GM12878 (cell line): ENCODE measurements at regions not wholly inside any gene's neighbourhood (a gene's known extent, or its start where the extent isn't known, plus 50 kb on each side); places are given as distances from the start of the nearest gene placed in this dataset.

Experiments
- ATAC-seq: fragments of 200-7000 bp; cut with Tn5 transposase; 3 replicates; pipeline ENCODE4 v1.9.1; 2020; ENCODE audit warnings: mild to moderate bottlenecking, moderate library complexity
- BruUV-seq: library from RNA; stranded (reverse); fragments of 400-500 nt; replicated peaks from 2 replicates; lab custom pipeline; 2021; lab: Mats Ljungman, UMichigan
- CTCF ChIA-PET: fragments of 300-600 bp; sonication (Branson Sonifier 250); formaldehyde crosslinking; extraction: SDS; loops from one replicate; lab custom pipeline; 2021; ENCODE audit warnings: inconsistent platforms; lab: Yijun Ruan, JAX
- POLR2A ChIA-PET: fragments of 350-600 bp; formaldehyde crosslinking; extraction: SDS; loops from one replicate; lab custom pipeline; 2021; ENCODE audit warnings: inconsistent platforms; lab: Charles Lee
- RAD21 ChIA-PET: fragments of 300-600 bp; sonication (Branson Sonifier 250); formaldehyde crosslinking; loops from one replicate; lab custom pipeline; 2023; ENCODE audit warnings: antibody characterized with exemption; ENCODE audit not compliant: unreplicated experiment; lab: Charles Lee
- SMC1A ChIA-PET: fragments of 300-600 bp; sonication (Branson Sonifier 250); formaldehyde crosslinking; loops from one replicate; lab custom pipeline; 2023; ENCODE audit not compliant: unreplicated experiment, uncharacterized antibody; lab: Charles Lee
- DNase-seq: peaks from one replicate; pipeline ENCODE4 v3.0.0-alpha.2; 2011; ENCODE audit warnings: low read depth, low spot score
- FAIRE-seq: peaks from 3 replicates; lab custom pipeline; 2011; peaks lifted over from hg19 to GRCh38; lab: Jason Lieb, UNC
- H2AFZ ChIP-seq: 2 replicates; pipeline ENCODE4 v1.6.0; 2011; ENCODE audit warnings: low read depth, low read length, control low read depth; ENCODE audit not compliant: control insufficient read depth
- H3K27ac ChIP-seq: 2 replicates; pipeline ENCODE4 v1.5.1; 2011; ENCODE audit warnings: control low read depth; ENCODE audit not compliant: control insufficient read depth, insufficient read depth
- H3K27me3 ChIP-seq, 2 experiments: replicated peaks in 1 of 2; 2 replicates each; pipeline versions ENCODE4 v1.6.0 to v1.6.1; 2011; ENCODE audit warnings: low read length in 1 of 2; ENCODE audit not compliant: control insufficient read depth in 2 of 2, insufficient read depth in 2 of 2
- H3K36me3 ChIP-seq, 2 experiments: 2 replicates each; pipeline ENCODE4 v1.5.1; 2011; ENCODE audit warnings: low read length in 1 of 2; ENCODE audit not compliant: control insufficient read depth in 2 of 2, insufficient read depth in 2 of 2
- H3K4me1 ChIP-seq: 2 replicates; pipeline ENCODE4 v1.6.1; 2011; ENCODE audit warnings: mild to moderate bottlenecking, low read length, moderate library complexity, mixed read lengths; ENCODE audit not compliant: control insufficient read depth, insufficient read depth
- H3K4me2 ChIP-seq: 2 replicates; pipeline ENCODE4 v1.6.0; 2011; ENCODE audit warnings: control low read depth; ENCODE audit not compliant: control insufficient read depth, insufficient read depth
- H3K4me3 ChIP-seq: fragments of 200-600 bp; sonication (generic); 2 replicates; pipeline ENCODE4 v1.5.1; 2016
- H3K79me2 ChIP-seq: 2 replicates; pipeline ENCODE4 v1.6.0; 2011; ENCODE audit warnings: low read length; ENCODE audit not compliant: control insufficient read depth, insufficient read depth
- H3K9ac ChIP-seq: 2 replicates; pipeline ENCODE4 v1.8.0; 2011; ENCODE audit warnings: low read length, control low read depth, mixed read lengths; ENCODE audit not compliant: control insufficient read depth, insufficient read depth
- H3K9me3 ChIP-seq: replicated peaks from 3 replicates; pipeline ENCODE4 v1.5.1; 2011; ENCODE audit warnings: mild to moderate bottlenecking, low read length; ENCODE audit not compliant: control insufficient read depth, insufficient read depth
- H4K20me1 ChIP-seq: 2 replicates; pipeline ENCODE4 v1.6.0; 2011; ENCODE audit not compliant: control insufficient read depth, insufficient read depth
- CREB1 ChIP-seq: IDR thresholded peaks from 2 replicates; pipeline ENCODE4 v1.6.1; 2012; ENCODE audit warnings: low read depth, mild to moderate bottlenecking, inconsistent platforms
- EZH2 ChIP-seq: IDR thresholded peaks from 2 replicates; pipeline ENCODE4 v1.6.1; 2012; ENCODE audit warnings: low read depth, mild to moderate bottlenecking, control low read depth, inconsistent platforms, low read length, borderline replicate concordance; ENCODE audit not compliant: control insufficient read depth
- IKZF1 ChIP-seq: fragments of 450-650 bp; conservative IDR thresholded peaks from 2 replicates; pipeline ENCODE4 v1.6.1; 2017; ENCODE audit warnings: antibody characterized with exemption, mild to moderate bottlenecking
- PRDM15 ChIP-seq: fragments of 450-650 bp; formaldehyde crosslinking; IDR thresholded peaks from 2 replicates; pipeline ENCODE4 v1.4.0; 2020; ENCODE audit warnings: mild to moderate bottlenecking, moderate library complexity
- SPI1 ChIP-seq: IDR thresholded peaks from 2 replicates; pipeline ENCODE4 v1.6.1; 2011; ENCODE audit warnings: low read depth, mild to moderate bottlenecking, low read length, moderate library complexity, borderline replicate concordance; ENCODE audit not compliant: insufficient read depth
- TCF12 ChIP-seq: IDR thresholded peaks from 2 replicates; pipeline ENCODE4 v1.6.1; 2011; ENCODE audit warnings: low read depth, mild to moderate bottlenecking, low read length
- ZBTB4 ChIP-seq: fragments of 450-650 bp; formaldehyde crosslinking; IDR thresholded peaks from 2 replicates; pipeline ENCODE4 v1.4.0; 2022; ENCODE audit warnings: mild to moderate bottlenecking, moderate library complexity
- ZNF24 ChIP-seq: fragments of 450-650 bp; IDR thresholded peaks from 2 replicates; pipeline ENCODE4 v1.6.1; 2017; ENCODE audit warnings: antibody characterized with exemption, mild to moderate bottlenecking
- WGBS: methylation state at CpG from one replicate; pipeline ENCODE4 v1.1.6; 2016; ENCODE audit warnings: low lambda C conversion rate; ENCODE audit not compliant: insufficient replicate concordance, insufficient coverage; ENCODE audit errors: missing lambda C conversion rate; 5-methylcytosine and 5-hydroxymethylcytosine counted together
- in situ Hi-C: fragments of 300-500 bp; cut with MboI; formaldehyde crosslinking; loops from 9 replicates; pipeline ENCODE4 v1.14.3; 2018; ENCODE audit warnings: mixed read lengths
- intact Hi-C: fragments of 100-400 bp; cut with micrococcal nuclease; formaldehyde crosslinking; loops from one replicate; pipeline ENCODE4 v1.14.2; 2022; ENCODE audit not compliant: unreplicated experiment
- TF ChIP-seq, protein P1 (sequence below): IDR thresholded peaks from 2 replicates; pipeline ENCODE4 v1.6.1; 2011; ENCODE audit warnings: low read depth, low read length, improper control_type of control experiment, borderline replicate concordance
- TF ChIP-seq, protein P2 (sequence below): IDR thresholded peaks from 2 replicates; pipeline ENCODE4 v1.6.1; 2012; ENCODE audit warnings: improper control_type of control experiment, low read depth, low read length; ENCODE audit not compliant: insufficient replicate concordance

DNA sequence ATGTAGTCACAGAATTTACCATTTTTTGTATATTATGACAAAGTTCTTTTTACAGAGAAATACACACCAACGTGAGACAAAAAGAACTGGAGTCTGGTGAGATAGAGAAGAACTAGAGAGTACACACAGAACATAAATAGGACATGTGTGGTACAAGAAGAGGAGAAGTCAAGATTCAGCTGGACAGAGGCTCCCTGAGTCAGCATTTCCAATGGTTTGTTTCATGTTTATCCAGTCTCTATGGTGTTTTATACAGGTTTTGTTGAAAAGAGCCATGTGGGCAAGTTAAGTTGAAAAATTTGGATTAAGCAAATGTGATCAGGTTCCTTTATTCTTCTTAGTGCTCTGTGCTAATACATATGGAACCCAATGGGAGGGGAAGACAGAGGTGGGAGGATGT lies 105.5 kb upstream of the AKR1E2 start:
- RAD21 ChIA-PET: no interaction called here
- Histone ChIP-seq H3K9ac (no peak overlapping the region), H3K36me3 (no peaks in the 10 kb centered on the region), H2AFZ (no peak overlapping the region), H4K20me1 (no peaks in the 10 kb centered on the region), H3K4me2 (no peak overlapping the region), H3K9me3 (no peaks in the 10 kb centered on the region), H3K27ac (no peak overlapping the region), H3K79me2 (no peaks in the 10 kb centered on the region), H3K4me3 (no peak overlapping the region), H3K27me3 (no peaks in the 10 kb centered on the region), H3K4me1 (no peaks in the 10 kb centered on the region)
- no peak for DNase-seq
- POLR2A ChIA-PET: no interaction called here
- no peak for FAIRE-seq
- ATAC-seq: no peak
- WGBS: 0% methylated on average over 1 of the region's 1 CpG
- CTCF ChIA-PET: interaction anchor here (0.6 kb wide), 1 partner anchor 1638 kb away, joined by 3 read pairs; no protein-coding TSS in a partner anchor
- intact Hi-C loops (no loop called here), in situ Hi-C loops (no loop called here)
- SMC1A ChIA-PET: no interaction called here
- BruUV-seq: no TSS peak
- TF ChIP-seq CREB1 (no peak), IKZF1 (no peak), EZH2 (no peak), PRDM15 (no peak), ZNF24 (no peak), SPI1 (no peak), TCF12 (no peak), ZBTB4 (CRISPR knock-in tag) (no peak)
- TF ChIP-seq, protein P1, sequence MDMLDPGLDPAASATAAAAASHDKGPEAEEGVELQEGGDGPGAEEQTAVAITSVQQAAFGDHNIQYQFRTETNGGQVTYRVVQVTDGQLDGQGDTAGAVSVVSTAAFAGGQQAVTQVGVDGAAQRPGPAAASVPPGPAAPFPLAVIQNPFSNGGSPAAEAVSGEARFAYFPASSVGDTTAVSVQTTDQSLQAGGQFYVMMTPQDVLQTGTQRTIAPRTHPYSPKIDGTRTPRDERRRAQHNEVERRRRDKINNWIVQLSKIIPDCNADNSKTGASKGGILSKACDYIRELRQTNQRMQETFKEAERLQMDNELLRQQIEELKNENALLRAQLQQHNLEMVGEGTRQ: no peak
- TF ChIP-seq, protein P2, sequence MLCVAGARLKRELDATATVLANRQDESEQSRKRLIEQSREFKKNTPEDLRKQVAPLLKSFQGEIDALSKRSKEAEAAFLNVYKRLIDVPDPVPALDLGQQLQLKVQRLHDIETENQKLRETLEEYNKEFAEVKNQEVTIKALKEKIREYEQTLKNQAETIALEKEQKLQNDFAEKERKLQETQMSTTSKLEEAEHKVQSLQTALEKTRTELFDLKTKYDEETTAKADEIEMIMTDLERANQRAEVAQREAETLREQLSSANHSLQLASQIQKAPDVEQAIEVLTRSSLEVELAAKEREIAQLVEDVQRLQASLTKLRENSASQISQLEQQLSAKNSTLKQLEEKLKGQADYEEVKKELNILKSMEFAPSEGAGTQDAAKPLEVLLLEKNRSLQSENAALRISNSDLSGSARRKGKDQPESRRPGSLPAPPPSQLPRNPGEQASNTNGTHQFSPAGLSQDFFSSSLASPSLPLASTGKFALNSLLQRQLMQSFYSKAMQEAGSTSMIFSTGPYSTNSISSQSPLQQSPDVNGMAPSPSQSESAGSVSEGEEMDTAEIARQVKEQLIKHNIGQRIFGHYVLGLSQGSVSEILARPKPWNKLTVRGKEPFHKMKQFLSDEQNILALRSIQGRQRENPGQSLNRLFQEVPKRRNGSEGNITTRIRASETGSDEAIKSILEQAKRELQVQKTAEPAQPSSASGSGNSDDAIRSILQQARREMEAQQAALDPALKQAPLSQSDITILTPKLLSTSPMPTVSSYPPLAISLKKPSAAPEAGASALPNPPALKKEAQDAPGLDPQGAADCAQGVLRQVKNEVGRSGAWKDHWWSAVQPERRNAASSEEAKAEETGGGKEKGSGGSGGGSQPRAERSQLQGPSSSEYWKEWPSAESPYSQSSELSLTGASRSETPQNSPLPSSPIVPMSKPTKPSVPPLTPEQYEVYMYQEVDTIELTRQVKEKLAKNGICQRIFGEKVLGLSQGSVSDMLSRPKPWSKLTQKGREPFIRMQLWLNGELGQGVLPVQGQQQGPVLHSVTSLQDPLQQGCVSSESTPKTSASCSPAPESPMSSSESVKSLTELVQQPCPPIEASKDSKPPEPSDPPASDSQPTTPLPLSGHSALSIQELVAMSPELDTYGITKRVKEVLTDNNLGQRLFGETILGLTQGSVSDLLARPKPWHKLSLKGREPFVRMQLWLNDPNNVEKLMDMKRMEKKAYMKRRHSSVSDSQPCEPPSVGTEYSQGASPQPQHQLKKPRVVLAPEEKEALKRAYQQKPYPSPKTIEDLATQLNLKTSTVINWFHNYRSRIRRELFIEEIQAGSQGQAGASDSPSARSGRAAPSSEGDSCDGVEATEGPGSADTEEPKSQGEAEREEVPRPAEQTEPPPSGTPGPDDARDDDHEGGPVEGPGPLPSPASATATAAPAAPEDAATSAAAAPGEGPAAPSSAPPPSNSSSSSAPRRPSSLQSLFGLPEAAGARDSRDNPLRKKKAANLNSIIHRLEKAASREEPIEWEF: no peak
